Thyroid gland (tissue), 4 donors: ENCODE measurements at regions not wholly inside any gene's neighbourhood (a gene's known extent, or its start where the extent isn't known, plus 50 kb on each side); places are given as distances from the start of the nearest gene placed in this dataset.

ENCODE experiments used
- DNase-seq, 2 donors: peaks; one replicate each; pipeline ENCODE4 v3.0.0-alpha.2; 2019
- H3K27ac ChIP-seq, 3 donors: fragments of 200-600 bp; sonication (generic); 1 replicate in 2 of 3; 2 replicates in 1 of 3; pipeline ENCODE4 v1.5.1; 2016 to 2019; ENCODE audit warnings: mild to moderate bottlenecking in 1 of 3, moderate library complexity in 1 of 3
- H3K27me3 ChIP-seq: fragments of 200-600 bp; sonication (generic); one replicate; pipeline ENCODE4 v1.5.1; 2019
- H3K36me3 ChIP-seq, 2 donors: fragments of 200-600 bp; sonication (generic); one replicate each; pipeline ENCODE4 v1.5.1; 2016 to 2019
- H3K4me1 ChIP-seq, 2 donors: fragments of 200-600 bp; sonication (generic); one replicate each; pipeline ENCODE4 v1.5.1; 2017 to 2019
- H3K4me3 ChIP-seq, 3 donors: fragments of 200-600 bp; sonication (generic); replicated peaks in 1 of 3; 1 replicate in 2 of 3; 2 replicates in 1 of 3; pipeline ENCODE4 v1.5.1; 2016; ENCODE audit warnings: mild to moderate bottlenecking in 1 of 3
- H3K9me3 ChIP-seq: fragments of 200-600 bp; sonication (generic); one replicate; pipeline ENCODE4 v1.5.1; 2017
- CTCF ChIP-seq, 6 experiments: fragments of 200-600 bp in 3 of 6; fragments of 450-650 bp in 3 of 6; sonication (generic) in 3 of 6; IDR thresholded peaks; one replicate each; pipeline ENCODE4 v1.5.1; 2016 to 2019; ENCODE audit warnings: antibody characterized with exemption in 6 of 6, mild to moderate bottlenecking in 2 of 6, inconsistent platforms in 1 of 6, moderate library complexity in 1 of 6
- POLR2A ChIP-seq, 2 donors: fragments of 450-650 bp; IDR thresholded peaks; one replicate each; pipeline ENCODE4 v1.6.1; 2017; ENCODE audit warnings: antibody characterized with exemption in 2 of 2, mild to moderate bottlenecking in 2 of 2, moderate library complexity in 1 of 2
- WGBS, 2 donors: methylation state at CpG; one replicate each; pipeline ENCODE4 v1.1.5; 2017; 5-methylcytosine and 5-hydroxymethylcytosine counted together
- intact Hi-C: fragments of 100-400 bp; cut with DNase I; formaldehyde crosslinking; loops from one replicate; pipeline ENCODE4 v1.15.1; 2023

- no peaks in the 10 kb centered on the region for H3K4me1 ChIP-seq
- no peak overlapping the region for H3K27ac ChIP-seq
- no peaks in the 10 kb centered on the region for H3K27me3 ChIP-seq
- intact Hi-C loops, result no loop called here
- no peaks in the 10 kb centered on the region for H3K36me3 ChIP-seq
- TF ChIP-seq CTCF (IDR thresholded peaks at IDR 0.05), result no peak
- TF ChIP-seq POLR2A (IDR thresholded peaks at IDR 0.05), result no peak
- DNase-seq, result no peak
- 87 to 94% methylated on average over 3 of the region's 3 CpGs for WGBS, 2 donors
- H3K9me3 ChIP-seq, result no peaks in the 10 kb centered on the region
- no peak overlapping the region for H3K4me3 ChIP-seq
Observed at GRCh38 chr6:1091900-1092299, 220.0 kb upstream of the FOXQ1 start.

- no peak overlapping the region for H3K27ac ChIP-seq
- no peak overlapping the region for H3K4me3 ChIP-seq
- no peaks in the 10 kb centered on the region for H3K27me3 ChIP-seq
- TF ChIP-seq POLR2A (IDR thresholded peaks at IDR 0.05) (no peak), CTCF (IDR thresholded peaks at IDR 0.05) (no peak)
- WGBS, 2 donors, result 98% methylated on average over 1 of the region's 1 CpG
- H3K36me3 ChIP-seq, result no peaks in the 10 kb centered on the region
- H3K9me3 ChIP-seq, result no peaks in the 10 kb centered on the region
- intact Hi-C loops, result no loop called here
- no peaks in the 10 kb centered on the region for H3K4me1 ChIP-seq
- DNase-seq, result no peak
Observed at GRCh38 chr6:1089859-1090258, 222.0 kb upstream of the FOXQ1 start.

- Histone ChIP-seq H3K4me3 (no peak overlapping the region), H3K9me3 (no peaks in the 10 kb centered on the region), H3K36me3 (no peaks in the 10 kb centered on the region), H3K4me1 (no peaks in the 10 kb centered on the region), H3K27ac (no peak overlapping the region), H3K27me3 (no peaks in the 10 kb centered on the region)
- no peak for DNase-seq
- TF ChIP-seq POLR2A (IDR thresholded peaks at IDR 0.05), result no peak
- 90 to 94% methylated on average over 5 of the region's 5 CpGs for whole genome bisulfite sequencing, 2 donors
- intact Hi-C loops, result no loop called here
Observed at GRCh38 chr6:1088492-1089001, 223.4 kb upstream of the FOXQ1 start.

GRCh38 chr6:1087154-1087843 lies 224.6 kb upstream of the FOXQ1 start:
- H3K36me3 ChIP-seq, result no peaks in the 10 kb centered on the region
- no peak overlapping the region for H3K4me3 ChIP-seq
- no peaks in the 10 kb centered on the region for H3K9me3 ChIP-seq
- WGBS, 2 donors, result 78 to 81% methylated on average over 11 of the region's 11 CpGs
- H3K27ac ChIP-seq, result no peak overlapping the region
- H3K4me1 ChIP-seq, result no peaks in the 10 kb centered on the region
- intact Hi-C loops, result no loop called here
- TF ChIP-seq CTCF (IDR thresholded peaks at IDR 0.05) (no peak), POLR2A (IDR thresholded peaks at IDR 0.05) (no peak)
- DNase-seq, result no peak
- no peaks in the 10 kb centered on the region for H3K27me3 ChIP-seq

- Histone ChIP-seq H3K9me3 (no peaks in the 10 kb centered on the region), H3K4me3 (no peak overlapping the region), H3K27me3 (no peaks in the 10 kb centered on the region), H3K27ac (no peak overlapping the region), H3K36me3 (no peaks in the 10 kb centered on the region), H3K4me1 (no peaks in the 10 kb centered on the region)
- TF ChIP-seq POLR2A (IDR thresholded peaks at IDR 0.05) (no peak), CTCF (IDR thresholded peaks at IDR 0.05) (no peak)
- WGBS, 2 donors, result 78 to 81% methylated on average over 10 of the region's 10 CpGs
- intact Hi-C loops, result no loop called here
- no peak for DNase-seq
Observed at GRCh38 chr6:1086446-1087153, 225.3 kb upstream of the FOXQ1 start.
